ENCODE measurements at regions not wholly inside any gene's neighbourhood (a gene's known extent, or its start where the extent isn't known, plus 50 kb on each side); places are given as distances from the start of the nearest gene placed in this dataset.
"Not testable (repeated sequence)": the region's sequence is repeated elsewhere in the genome, so short reads cannot be mapped to it uniquely, and the experiment has no call there.

DNA sequence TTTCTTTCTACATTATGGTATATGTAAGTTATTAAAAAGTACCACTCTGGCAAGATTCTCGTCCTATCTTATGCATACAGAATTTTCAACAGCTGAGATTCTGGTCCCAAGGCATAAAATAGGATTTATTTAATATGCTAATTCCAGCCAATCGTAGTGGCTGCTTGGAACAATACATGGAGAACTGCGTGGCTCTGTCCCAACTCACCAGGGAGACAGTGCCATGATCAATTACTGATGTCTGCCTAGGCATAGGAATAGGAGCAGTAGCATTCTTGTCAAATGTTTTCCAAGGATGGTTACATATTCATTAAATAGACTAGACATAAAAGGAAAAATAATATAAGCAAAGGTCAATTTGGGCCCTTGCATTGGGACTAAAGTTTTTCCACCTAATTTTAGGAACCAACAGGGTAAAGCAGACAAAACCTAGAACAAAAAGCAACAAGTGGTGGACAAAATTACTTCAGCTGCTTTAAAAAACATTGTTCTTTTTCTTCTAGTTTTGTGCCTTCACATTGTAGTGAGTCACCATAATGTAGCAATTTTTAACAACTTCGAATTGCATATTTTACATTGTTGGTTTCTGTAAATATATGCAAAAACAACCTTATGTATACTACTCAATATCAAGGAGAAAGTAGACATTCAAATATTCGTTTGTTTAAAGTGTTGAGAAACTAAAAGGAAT, 232.8 kb upstream of the ATP5MC3 start:
- intact Hi-C loops (cut with micrococcal nuclease) = no loop called here
- Mint-ChIP-seq H3K36me3 (ENCODE audit: low read depth) (no peaks in the 10 kb centered on the region), H3K9me3 (no peaks in the 10 kb centered on the region), H3K4me1 (ENCODE audit: low read depth) (no peaks in the 10 kb centered on the region), H3K27me3 (peaks cover 2% of the 10 kb centered on the region), H3K4me3 (no peak overlapping the region), H3K27ac (no peak overlapping the region)
- POLR2A ChIA-PET = no interaction called here
- no peak for DNase-seq
- no peak for ATAC-seq
- no peak for TF ChIP-seq CTCF (IDR thresholded peaks at IDR 0.05)
- CTCF ChIA-PET = interaction anchor here (1.0 kb wide), 1 partner anchor 276 kb away, joined by 3 read pairs; no protein-coding TSS in a partner anchor

DNA sequence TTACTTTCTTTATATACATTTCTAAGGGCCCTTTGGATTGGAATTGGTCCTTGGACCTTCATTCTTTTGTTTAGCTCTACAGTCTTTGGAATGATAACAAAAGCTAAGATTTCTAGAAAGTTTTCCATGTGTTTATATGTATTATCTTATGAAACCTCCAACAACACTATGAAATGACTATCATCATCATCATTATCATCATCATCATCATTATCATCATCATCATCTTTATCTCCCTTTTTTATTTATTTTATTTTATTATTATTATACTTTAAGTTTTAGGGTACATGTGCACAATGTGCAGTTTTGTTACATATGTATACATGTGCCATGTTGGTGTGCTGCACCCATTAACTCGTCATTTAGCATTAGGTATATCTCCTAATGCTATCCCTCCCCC, 229.4 kb upstream of the ATP5MC3 start:
- CTCF ChIA-PET; POLR2A ChIA-PET; H3K27ac Mint-ChIP-seq; intact Hi-C loops (cut with micrococcal nuclease); H3K4me1 Mint-ChIP-seq (ENCODE audit: low read depth); H3K9me3 Mint-ChIP-seq; H3K27me3 Mint-ChIP-seq; H3K4me3 Mint-ChIP-seq; H3K36me3 Mint-ChIP-seq (ENCODE audit: low read depth); ATAC-seq; DNase-seq: not testable (repeated sequence)

DNA sequence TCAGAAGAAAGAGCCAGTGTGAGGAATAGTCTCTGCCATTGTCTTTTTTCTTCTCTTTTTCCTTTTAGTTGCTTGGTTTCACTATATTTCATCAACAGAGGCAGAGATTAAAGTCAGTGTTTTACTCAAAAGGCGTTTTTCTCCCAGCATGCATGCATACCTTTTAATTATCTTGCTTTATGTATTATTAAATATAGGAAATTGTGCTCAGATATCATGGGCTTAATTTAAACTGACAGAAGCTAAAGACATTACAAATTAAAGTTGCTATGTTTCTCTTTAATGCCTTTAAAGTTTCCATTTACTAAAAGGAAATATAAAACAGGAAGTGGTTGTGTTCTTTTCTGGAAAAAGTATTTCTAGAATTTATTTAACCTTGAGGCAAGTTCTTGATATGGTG, 223.3 kb upstream of the ATP5MC3 start:
- POLR2A ChIA-PET = no interaction called here
- no peak for ATAC-seq
- no peak for DNase-seq
- Mint-ChIP-seq H3K36me3 (ENCODE audit: low read depth) (no peaks in the 10 kb centered on the region), H3K4me1 (ENCODE audit: low read depth) (no peaks in the 10 kb centered on the region), H3K9me3 (no peaks in the 10 kb centered on the region), H3K27me3 (peaks cover 3% of the 10 kb centered on the region), H3K4me3 (no peak overlapping the region), H3K27ac (no peak overlapping the region)
- no peak for TF ChIP-seq CTCF (IDR thresholded peaks at IDR 0.05)
- intact Hi-C loops (cut with micrococcal nuclease) = no loop called here
- CTCF ChIA-PET = no interaction called here

GRCh38 chr2:175403599-175404221, 222.2 kb upstream of the ATP5MC3 start:
- Mint-ChIP-seq H3K4me3 (no peak overlapping the region), H3K27ac (no peak overlapping the region), H3K4me1 (ENCODE audit: low read depth) (no peaks in the 10 kb centered on the region), H3K27me3 (peaks cover 3% of the 10 kb centered on the region), H3K36me3 (ENCODE audit: low read depth) (no peaks in the 10 kb centered on the region), H3K9me3 (no peaks in the 10 kb centered on the region)
- TF ChIP-seq CTCF (IDR thresholded peaks at IDR 0.05) = no peak
- intact Hi-C loops (cut with micrococcal nuclease) = no loop called here
- ATAC-seq (no peak), DNase-seq (no peak)
- ChIA-PET POLR2A (no interaction called here), CTCF (no interaction called here)

- H3K36me3 Mint-ChIP-seq (ENCODE audit: low read depth) = no peaks in the 10 kb centered on the region
- DNase-seq (no peak), ATAC-seq (no peak)
- H3K4me1 Mint-ChIP-seq (ENCODE audit: low read depth) = no peaks in the 10 kb centered on the region
- no peak overlapping the region for H3K27ac Mint-ChIP-seq
- intact Hi-C loops (cut with micrococcal nuclease) = no loop called here
- no peaks in the 10 kb centered on the region for H3K9me3 Mint-ChIP-seq
- peaks cover 3% of the 10 kb centered on the region for H3K27me3 Mint-ChIP-seq
- CTCF ChIA-PET = no interaction called here
- no peak for TF ChIP-seq CTCF (IDR thresholded peaks at IDR 0.05)
- H3K4me3 Mint-ChIP-seq = no peak overlapping the region
- POLR2A ChIA-PET = no interaction called here
These were observed 221.1 kb upstream of the ATP5MC3 start for GRCh38 chr2:175402571-175402970.

All from activated CD8-positive, alpha-beta T cell treated with anti-CD3 and anti-CD28 coated beads for 36 hours (primary cell).